WI38 (cell line): ENCODE measurements at regions not wholly inside any gene's neighbourhood (a gene's known extent, or its start where the extent isn't known, plus 50 kb on each side); places are given as distances from the start of the nearest gene placed in this dataset.
"Not testable (repeated sequence)": the region's sequence is repeated elsewhere in the genome, so short reads cannot be mapped to it uniquely, and the experiment has no call there.

Experiments
- H3K4me3 ChIP-seq: 2 replicates; pipeline ENCODE4 v1.5.1; 2011; ENCODE audit warnings: low read depth, mild to moderate bottlenecking, control low read depth, low read length
- TF ChIP-seq, protein P1 (sequence below): IDR thresholded peaks from 2 replicates; pipeline ENCODE4 v1.5.1; 2012; ENCODE audit warnings: low read depth, mild to moderate bottlenecking, control low read depth, low read length

- no peak overlapping the region for H3K4me3 ChIP-seq
- TF ChIP-seq, protein P1, sequence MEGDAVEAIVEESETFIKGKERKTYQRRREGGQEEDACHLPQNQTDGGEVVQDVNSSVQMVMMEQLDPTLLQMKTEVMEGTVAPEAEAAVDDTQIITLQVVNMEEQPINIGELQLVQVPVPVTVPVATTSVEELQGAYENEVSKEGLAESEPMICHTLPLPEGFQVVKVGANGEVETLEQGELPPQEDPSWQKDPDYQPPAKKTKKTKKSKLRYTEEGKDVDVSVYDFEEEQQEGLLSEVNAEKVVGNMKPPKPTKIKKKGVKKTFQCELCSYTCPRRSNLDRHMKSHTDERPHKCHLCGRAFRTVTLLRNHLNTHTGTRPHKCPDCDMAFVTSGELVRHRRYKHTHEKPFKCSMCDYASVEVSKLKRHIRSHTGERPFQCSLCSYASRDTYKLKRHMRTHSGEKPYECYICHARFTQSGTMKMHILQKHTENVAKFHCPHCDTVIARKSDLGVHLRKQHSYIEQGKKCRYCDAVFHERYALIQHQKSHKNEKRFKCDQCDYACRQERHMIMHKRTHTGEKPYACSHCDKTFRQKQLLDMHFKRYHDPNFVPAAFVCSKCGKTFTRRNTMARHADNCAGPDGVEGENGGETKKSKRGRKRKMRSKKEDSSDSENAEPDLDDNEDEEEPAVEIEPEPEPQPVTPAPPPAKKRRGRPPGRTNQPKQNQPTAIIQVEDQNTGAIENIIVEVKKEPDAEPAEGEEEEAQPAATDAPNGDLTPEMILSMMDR, result no peak
These were observed 111.8 kb upstream of the CRHR1 start for GRCh38 chr17:45672301-45672700.

DNA sequence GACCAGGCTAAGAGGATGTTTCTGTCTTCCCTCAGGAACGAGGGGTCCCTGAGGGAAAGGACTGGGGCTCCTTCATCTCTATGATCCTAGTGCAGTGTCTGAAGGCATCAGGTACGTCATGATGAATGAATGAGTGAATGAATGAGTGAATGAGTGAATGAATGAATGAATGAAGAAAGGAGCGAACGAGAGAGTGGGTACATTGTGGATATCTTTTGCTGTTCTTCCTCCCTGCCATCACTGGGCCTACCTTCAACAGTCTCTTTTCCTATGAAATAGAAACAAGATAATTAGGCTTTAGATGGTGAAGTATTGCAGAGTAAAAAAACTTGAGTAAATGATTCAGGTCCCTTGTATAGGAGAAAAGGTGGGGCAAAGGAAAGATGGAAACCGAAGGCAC lies 111.3 kb upstream of the CRHR1 start:
- no peak overlapping the region for H3K4me3 ChIP-seq
- TF ChIP-seq, protein P1, result no peak

- H3K4me3 ChIP-seq, result not testable (repeated sequence)
These were observed 110.4 kb upstream of the CRHR1 start for GRCh38 chr17:45673759-45674158.

DNA sequence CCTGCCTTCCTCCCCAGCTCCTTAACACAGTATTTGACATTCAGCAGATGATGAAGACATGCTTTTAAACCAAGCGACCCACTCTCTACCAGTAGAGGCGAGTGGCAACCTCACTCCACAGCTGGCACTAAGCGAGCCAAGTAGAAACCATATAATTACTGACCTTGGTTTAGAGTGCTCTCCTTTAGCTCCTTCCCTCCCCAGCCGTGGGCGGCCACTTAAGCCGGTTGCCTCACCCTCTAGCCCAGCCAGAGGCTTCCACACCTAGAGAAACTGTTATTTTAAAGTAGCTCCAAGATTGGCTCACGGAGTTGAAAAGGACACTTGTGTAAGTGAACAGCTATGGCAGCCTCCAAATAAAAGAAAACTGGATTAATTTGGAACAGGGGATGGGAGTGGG lies 109.1 kb upstream of the CRHR1 start:
- TF ChIP-seq, protein P1, result no peak
- H3K4me3 ChIP-seq, result no peak overlapping the region

DNA sequence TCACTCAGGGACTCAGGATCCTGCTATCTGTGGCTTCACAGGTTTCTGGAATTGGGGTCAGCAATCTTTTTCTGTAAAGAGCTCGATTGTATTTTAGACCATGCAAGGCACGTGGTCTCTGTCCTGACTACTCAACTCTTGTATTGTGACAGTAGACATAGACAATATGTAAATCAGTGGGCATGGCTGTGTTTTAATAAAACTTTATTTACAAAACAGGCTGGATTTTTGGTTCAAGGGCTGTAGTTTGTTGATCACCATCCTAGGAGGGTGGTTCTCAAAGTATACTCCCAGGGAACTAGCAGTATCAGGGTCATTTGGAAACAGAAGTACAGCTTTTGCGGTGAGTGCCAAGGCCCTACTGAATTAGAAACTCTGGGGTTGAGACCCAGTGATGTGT lies 108.2 kb upstream of the CRHR1 start:
- H3K4me3 ChIP-seq, result no peak overlapping the region
- TF ChIP-seq, protein P1, result no peak

DNA sequence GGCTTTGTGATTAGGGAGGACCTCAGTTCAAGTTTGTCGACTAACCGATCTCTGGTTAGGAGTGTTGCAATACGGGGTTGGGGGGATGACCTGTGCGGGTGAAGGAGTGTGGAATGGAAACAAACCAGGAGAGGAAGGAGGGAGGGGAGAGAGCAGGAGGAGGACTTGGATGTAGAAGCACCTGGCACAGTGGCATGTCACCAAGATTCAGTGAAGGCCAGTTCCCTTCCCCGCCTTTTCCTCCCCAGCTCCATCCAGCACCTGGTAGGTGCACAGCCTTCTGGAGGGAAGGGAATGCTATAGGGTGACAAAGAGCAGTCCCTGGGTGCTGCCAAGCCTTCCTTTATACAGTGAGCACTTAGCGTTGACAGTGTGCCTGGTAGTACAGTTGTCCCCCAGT lies 107.4 kb upstream of the CRHR1 start:
- H3K4me3 ChIP-seq, result no peak overlapping the region
- TF ChIP-seq, protein P1, result no peak

- TF ChIP-seq, protein P1, result no peak
- H3K4me3 ChIP-seq, result no peak overlapping the region
These were observed 106.3 kb upstream of the CRHR1 start for GRCh38 chr17:45677770-45678169.

DNA sequence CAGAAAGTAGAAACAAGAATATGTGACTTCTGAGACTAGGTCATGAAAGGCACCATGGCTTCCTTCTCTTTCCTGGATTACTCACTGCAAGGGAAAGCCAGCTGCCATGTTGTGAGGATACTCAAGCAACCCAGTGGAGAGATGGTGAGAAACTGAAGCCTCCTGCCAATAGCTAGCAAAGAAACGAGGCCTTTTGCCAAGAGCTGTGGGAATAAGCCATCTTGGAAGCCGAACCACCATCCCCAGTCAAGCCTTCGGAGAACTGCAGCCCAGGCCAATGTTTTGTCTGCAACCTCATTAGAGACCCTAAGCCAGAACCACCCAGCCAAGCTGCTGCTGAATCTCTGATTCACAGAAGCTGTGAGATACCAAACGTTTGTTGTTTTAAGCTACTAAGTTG lies 104.7 kb upstream of the CRHR1 start:
- TF ChIP-seq, protein P1, result no peak
- no peak overlapping the region for H3K4me3 ChIP-seq
